IPS-20b (cell line): ENCODE measurements at regions not wholly inside any gene's neighbourhood (a gene's known extent, or its start where the extent isn't known, plus 50 kb on each side); places are given as distances from the start of the nearest gene placed in this dataset.
"Not testable (repeated sequence)": the region's sequence is repeated elsewhere in the genome, so short reads cannot be mapped to it uniquely, and the experiment has no call there.

Experiments used
- H3K27ac ChIP-seq: one replicate; pipeline ENCODE4 v1.5.1; 2013; ENCODE audit warnings: low read length
- H3K27me3 ChIP-seq: 2 replicates; pipeline ENCODE4 v1.6.1; 2013; ENCODE audit warnings: mild to moderate bottlenecking, low read length, inconsistent platforms; ENCODE audit not compliant: insufficient read depth
- H3K36me3 ChIP-seq: 2 replicates; pipeline ENCODE4 v1.6.1; 2013; ENCODE audit warnings: low read depth, mild to moderate bottlenecking, inconsistent platforms, low read length, moderate library complexity; ENCODE audit not compliant: insufficient read depth
- H3K4me1 ChIP-seq: 2 replicates; pipeline ENCODE4 v1.6.1; 2013; ENCODE audit warnings: mild to moderate bottlenecking, control low read depth, inconsistent platforms, low read length, moderate library complexity; ENCODE audit not compliant: insufficient read depth
- H3K4me3 ChIP-seq: 2 replicates; pipeline ENCODE4 v1.5.1; 2013; ENCODE audit warnings: mild to moderate bottlenecking, low read length, inconsistent platforms
- H3K9ac ChIP-seq: 2 replicates; pipeline ENCODE4 v1.6.1; 2013; ENCODE audit warnings: low read depth, mild to moderate bottlenecking, inconsistent platforms, low read length, moderate library complexity
- H3K9me3 ChIP-seq: 2 replicates; pipeline ENCODE4 v1.6.1; 2013; ENCODE audit warnings: mild to moderate bottlenecking, low read depth, low read length, inconsistent platforms; ENCODE audit not compliant: insufficient read depth

DNA sequence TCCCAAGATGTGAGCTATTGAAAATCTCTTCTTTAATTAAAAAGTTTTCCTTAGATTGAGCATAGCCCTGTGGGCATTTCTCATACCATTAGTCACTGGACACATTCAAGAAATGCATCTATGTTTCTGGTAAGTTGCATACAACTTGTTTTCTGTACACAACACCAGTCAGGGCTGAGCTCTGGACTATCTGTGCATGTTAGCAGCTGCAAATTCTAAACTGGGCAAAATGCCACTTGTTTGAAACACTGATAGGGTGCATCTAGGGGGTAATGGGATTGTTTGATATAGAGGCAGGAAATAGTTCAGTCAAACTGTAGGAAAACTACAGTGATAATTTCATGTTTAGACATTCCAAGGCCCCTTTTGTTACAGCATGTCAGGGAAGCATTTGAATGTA is 145.6 kb upstream of the NPY start:
- Histone ChIP-seq H3K9me3 (no peaks in the 10 kb centered on the region), H3K27me3 (no peaks in the 10 kb centered on the region), H3K36me3 (no peaks in the 10 kb centered on the region), H3K4me3 (no peak overlapping the region), H3K4me1 (no peaks in the 10 kb centered on the region), H3K27ac (no peak overlapping the region), H3K9ac (no peak overlapping the region)

- no peaks in the 10 kb centered on the region for H3K36me3 ChIP-seq
- no peaks in the 10 kb centered on the region for H3K27me3 ChIP-seq
- H3K4me3 ChIP-seq: no peak overlapping the region
- no peaks in the 10 kb centered on the region for H3K9me3 ChIP-seq
- no peaks in the 10 kb centered on the region for H3K4me1 ChIP-seq
- no peak overlapping the region for H3K27ac ChIP-seq
- H3K9ac ChIP-seq: no peak overlapping the region
These were observed 144.0 kb upstream of the NPY start for GRCh38 chr7:24140001-24140400.

GRCh38 chr7:24141874-24142509 is 142.0 kb upstream of the NPY start:
- no peaks in the 10 kb centered on the region for H3K4me1 ChIP-seq
- no peaks in the 10 kb centered on the region for H3K36me3 ChIP-seq
- H3K27ac ChIP-seq: no peak overlapping the region
- H3K9me3 ChIP-seq: no peaks in the 10 kb centered on the region
- H3K9ac ChIP-seq: no peak overlapping the region
- H3K4me3 ChIP-seq: no peak overlapping the region
- no peaks in the 10 kb centered on the region for H3K27me3 ChIP-seq

- Histone ChIP-seq H3K27me3 (no peaks in the 10 kb centered on the region), H3K4me1 (no peaks in the 10 kb centered on the region), H3K27ac (no peak overlapping the region)
These were observed 140.4 kb upstream of the NPY start for GRCh38 chr7:24143547-24143946.

DNA sequence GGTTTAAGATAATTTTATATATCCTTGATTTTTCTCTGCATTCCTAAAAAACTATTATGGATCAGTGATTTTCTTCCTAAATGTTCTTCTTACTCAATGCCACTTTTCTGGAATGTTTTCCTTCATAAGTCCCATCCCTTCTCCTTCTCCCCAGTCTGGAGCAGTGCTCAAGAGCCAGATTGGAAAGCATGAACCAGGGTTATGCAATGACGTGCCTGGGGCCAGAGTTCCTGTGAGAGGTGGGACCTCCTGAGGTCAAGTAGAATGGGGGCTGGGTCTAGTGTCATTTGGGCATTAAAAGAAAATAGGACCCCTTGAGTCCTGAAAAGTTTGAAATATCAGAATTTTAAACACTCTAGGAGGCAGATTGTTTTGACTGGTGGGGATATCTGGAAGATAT is 132.0 kb upstream of the NPY start:
- H3K27me3 ChIP-seq: no peaks in the 10 kb centered on the region
- H3K4me3 ChIP-seq: no peak overlapping the region
- H3K4me1 ChIP-seq: no peaks in the 10 kb centered on the region
- no peak overlapping the region for H3K27ac ChIP-seq
- no peak overlapping the region for H3K9ac ChIP-seq
- H3K36me3 ChIP-seq: no peaks in the 10 kb centered on the region
- H3K9me3 ChIP-seq: peaks cover 13% of the 10 kb centered on the region

More at GRCh38 chr7:24143547-24143946, 140.4 kb upstream of the NPY start:
- Histone ChIP-seq H3K9ac (no peak overlapping the region), H3K9me3 (no peaks in the 10 kb centered on the region), H3K36me3 (no peaks in the 10 kb centered on the region), H3K4me3 (no peak overlapping the region)

- Histone ChIP-seq H3K36me3 (no peaks in the 10 kb centered on the region), H3K27ac (no peak overlapping the region), H3K9ac (no peak overlapping the region)
These were observed 131.6 kb upstream of the NPY start for GRCh38 chr7:24152356-24152755.

DNA sequence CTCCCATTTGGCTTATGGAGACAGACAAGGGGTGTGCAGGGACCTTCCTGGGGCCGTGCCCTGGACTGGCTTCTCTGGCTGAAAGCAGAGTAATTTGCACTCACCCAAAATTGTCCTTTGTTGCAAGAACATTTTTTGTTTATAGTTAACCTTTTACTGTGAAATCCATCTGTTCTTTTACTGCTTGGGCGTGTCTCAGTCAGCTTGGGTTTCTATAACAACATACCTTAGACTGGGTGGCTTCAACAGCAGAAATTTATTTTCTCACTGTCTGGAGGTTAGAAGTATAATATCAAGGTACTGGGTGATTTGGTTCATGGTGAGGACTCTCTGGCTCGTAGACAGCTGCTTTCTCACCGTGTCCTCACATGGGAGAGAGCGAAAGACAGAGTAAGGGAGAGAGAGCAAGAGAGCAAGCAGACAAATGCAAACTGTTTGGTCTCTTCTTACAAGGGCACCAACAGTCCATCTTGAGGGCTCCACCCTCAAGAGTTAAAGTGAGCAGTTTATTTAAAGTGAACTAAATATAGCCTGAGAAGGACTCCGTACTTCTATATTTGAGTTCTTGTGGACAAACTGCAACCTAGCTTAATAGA is 131.0 kb upstream of the NPY start:
- no peak overlapping the region for H3K4me3 ChIP-seq

More at GRCh38 chr7:24152356-24152755, 131.6 kb upstream of the NPY start:
- peaks cover 13% of the 10 kb centered on the region for H3K9me3 ChIP-seq
- H3K27me3 ChIP-seq: no peaks in the 10 kb centered on the region
- H3K4me3 ChIP-seq: no peak overlapping the region
- H3K4me1 ChIP-seq: no peaks in the 10 kb centered on the region

DNA sequence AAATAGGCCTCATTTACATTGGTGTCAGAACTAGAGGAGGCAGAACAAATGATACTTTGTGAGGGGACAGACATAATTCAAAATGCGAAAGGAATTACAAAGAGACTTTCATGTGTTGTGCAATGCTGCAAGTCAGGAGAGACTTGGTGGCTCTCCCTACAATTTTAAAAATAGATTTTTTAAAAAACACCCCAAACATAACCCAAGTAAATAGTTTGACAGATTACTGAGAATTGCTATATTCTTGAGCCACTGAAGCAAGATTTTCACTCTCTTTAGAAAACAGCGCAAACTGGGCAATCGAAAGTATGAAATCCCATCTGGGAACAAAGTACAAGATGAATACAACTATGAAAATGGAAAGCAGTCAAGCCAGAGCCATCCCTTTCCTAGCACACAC is 126.3 kb upstream of the NPY start:
- Histone ChIP-seq H3K9ac (no peak overlapping the region), H3K36me3 (no peaks in the 10 kb centered on the region), H3K9me3 (no peaks in the 10 kb centered on the region), H3K4me3 (no peak overlapping the region), H3K27me3 (no peaks in the 10 kb centered on the region), H3K4me1 (no peaks in the 10 kb centered on the region; the same call in 1 of the 2 replicates), H3K27ac (no peak overlapping the region)

More for the DNA sequence above, 131.0 kb upstream of the NPY start:
- Histone ChIP-seq H3K36me3 (no peaks in the 10 kb centered on the region), H3K27ac (no peak overlapping the region), H3K4me1 (no peaks in the 10 kb centered on the region), H3K9ac (no peak overlapping the region), H3K9me3 (peaks cover 13% of the 10 kb centered on the region), H3K27me3 (no peaks in the 10 kb centered on the region)

- Histone ChIP-seq H3K9me3 (peaks cover 5% of the 10 kb centered on the region; the same call in 1 of the 2 replicates), H3K27ac (no peak overlapping the region), H3K4me1 (no peaks in the 10 kb centered on the region; the same call in 1 of the 2 replicates), H3K9ac (no peak overlapping the region), H3K4me3 (no peak overlapping the region), H3K36me3 (no peaks in the 10 kb centered on the region), H3K27me3 (no peaks in the 10 kb centered on the region)
These were observed 125.0 kb upstream of the NPY start for GRCh38 chr7:24158975-24159374.

- no peaks in the 10 kb centered on the region for H3K27me3 ChIP-seq
- H3K4me1 ChIP-seq: no peaks in the 10 kb centered on the region
- no peak overlapping the region for H3K9ac ChIP-seq
- no peak overlapping the region for H3K4me3 ChIP-seq
- H3K27ac ChIP-seq: no peak overlapping the region
- peaks cover 13% of the 10 kb centered on the region; the same call in 1 of the 2 replicates for H3K9me3 ChIP-seq
- H3K36me3 ChIP-seq: no peaks in the 10 kb centered on the region
These were observed 119.6 kb upstream of the NPY start for GRCh38 chr7:24164401-24164800.

DNA sequence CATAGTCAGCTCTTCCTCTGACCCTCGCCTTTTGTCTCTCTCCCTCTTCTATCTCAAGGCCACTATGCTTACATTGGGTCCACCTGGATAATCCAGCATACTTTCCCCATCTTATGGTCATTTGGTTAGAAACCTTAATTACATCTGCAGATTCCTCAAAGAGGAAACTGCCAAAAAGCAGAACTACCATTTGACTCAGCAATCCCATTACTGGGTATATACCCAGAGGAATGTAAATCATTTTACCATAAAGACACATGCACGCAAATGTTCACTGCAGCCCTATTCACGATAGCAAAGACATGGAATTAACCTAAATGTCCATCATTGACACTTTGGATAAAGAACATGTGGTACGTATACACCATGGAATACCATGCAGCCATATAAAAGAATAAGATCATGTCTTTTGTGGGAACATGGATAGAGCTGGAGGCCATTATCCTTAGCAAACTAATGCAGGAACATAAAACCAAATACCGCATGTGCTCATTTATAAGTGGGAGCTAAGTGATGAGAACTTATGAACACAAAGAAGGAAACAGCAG is 114.8 kb upstream of the NPY start:
- Histone ChIP-seq H3K36me3 (no peaks in the 10 kb centered on the region), H3K4me1 (no peaks in the 10 kb centered on the region), H3K27ac (no peak overlapping the region), H3K9me3 (peaks cover 7% of the 10 kb centered on the region; the same call in 1 of the 2 replicates), H3K9ac (no peak overlapping the region), H3K27me3 (no peaks in the 10 kb centered on the region), H3K4me3 (no peak overlapping the region)

DNA sequence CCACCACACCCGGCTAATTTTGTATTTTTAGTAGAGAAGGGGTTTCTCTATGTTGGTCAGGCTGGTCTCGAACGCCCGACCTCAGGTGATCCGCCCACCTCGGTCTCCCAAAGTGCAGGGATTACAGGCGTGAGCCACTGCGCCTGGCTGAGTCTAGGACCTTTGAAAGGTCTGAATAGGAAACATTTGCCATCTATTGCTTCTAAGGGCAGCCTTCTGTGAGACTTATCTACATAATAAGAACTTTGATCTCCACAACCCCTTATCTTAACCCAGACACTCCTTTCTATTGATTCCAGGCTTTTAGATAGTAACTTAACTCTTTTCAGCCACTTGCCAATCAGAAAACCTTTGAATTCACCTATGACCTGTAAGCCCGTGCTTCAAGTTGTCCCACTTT is 112.0 kb upstream of the NPY start:
- H3K27me3 ChIP-seq, H3K9me3 ChIP-seq, H3K36me3 ChIP-seq, H3K4me1 ChIP-seq, H3K9ac ChIP-seq, H3K4me3 ChIP-seq, H3K27ac ChIP-seq: not testable (repeated sequence)
